Fibroblast of lung (primary cell): ENCODE measurements at regions not wholly inside any gene's neighbourhood (a gene's known extent, or its start where the extent isn't known, plus 50 kb on each side); places are given as distances from the start of the nearest gene placed in this dataset.

Experiments
- DNase-seq, 2 donors: peaks; one replicate each; pipeline versions ENCODE4 v3.0.0 to v3.0.0-alpha.2; 2010; ENCODE audit warnings: low read depth in 2 of 2
- H2AFZ ChIP-seq: 2 replicates; pipeline ENCODE4 v1.5.1; 2012; ENCODE audit warnings: low read length, control low read depth, inconsistent platforms
- H3K27ac ChIP-seq: 2 replicates; pipeline ENCODE4 v1.5.1; 2011; ENCODE audit warnings: low read length, control low read depth; ENCODE audit not compliant: insufficient read depth
- H3K27me3 ChIP-seq: 2 replicates; pipeline ENCODE4 v1.5.1; 2011; ENCODE audit warnings: mild to moderate bottlenecking, low read length; ENCODE audit not compliant: control insufficient read depth, insufficient read depth
- H3K36me3 ChIP-seq: 2 replicates; pipeline ENCODE4 v1.5.1; 2011; ENCODE audit warnings: low read length; ENCODE audit not compliant: control insufficient read depth, insufficient read depth
- H3K4me1 ChIP-seq: 2 replicates; pipeline ENCODE4 v1.5.1; 2011; ENCODE audit warnings: low read length; ENCODE audit not compliant: control insufficient read depth, insufficient read depth; ENCODE audit errors: extremely low read depth
- H3K4me2 ChIP-seq: 2 replicates; pipeline ENCODE4 v1.5.1; 2011; ENCODE audit warnings: low read length, control low read depth; ENCODE audit not compliant: insufficient read depth; ENCODE audit errors: extremely low read depth
- H3K4me3 ChIP-seq, 4 experiments: fragments of 200-600 bp in 1 of 4; sonication (generic) in 1 of 4; replicated peaks in 1 of 4; 2 replicates each; pipeline ENCODE4 v1.5.1; 2011 to 2016; ENCODE audit warnings: low read length in 4 of 4, low read depth in 3 of 4, mild to moderate bottlenecking in 3 of 4, control low read depth in 2 of 4, inconsistent platforms in 1 of 4, mixed read lengths in 1 of 4; ENCODE audit not compliant: insufficient read depth in 1 of 4; ENCODE audit errors: control extremely low read depth in 1 of 4
- H3K79me2 ChIP-seq: 2 replicates; pipeline ENCODE4 v1.5.1; 2012; ENCODE audit warnings: mild to moderate bottlenecking, low read length, inconsistent platforms; ENCODE audit not compliant: control insufficient read depth, insufficient read depth
- H3K9ac ChIP-seq: 2 replicates; pipeline ENCODE4 v1.5.1; 2011; ENCODE audit warnings: mild to moderate bottlenecking, low read length, control low read depth; ENCODE audit not compliant: insufficient read depth
- H3K9me3 ChIP-seq: 2 replicates; pipeline ENCODE4 v1.5.1; 2012; ENCODE audit warnings: low read depth, low read length; ENCODE audit not compliant: control insufficient read depth, insufficient read depth
- H4K20me1 ChIP-seq: 2 replicates; pipeline ENCODE4 v1.5.1; 2011; ENCODE audit warnings: low read length; ENCODE audit not compliant: control insufficient read depth, insufficient read depth; ENCODE audit errors: extremely low read depth
- CTCF ChIP-seq, 2 donors: IDR thresholded peaks in 1 of 2; conservative IDR thresholded peaks in 1 of 2; 1 replicate in 1 of 2; 2 replicates in 1 of 2; pipeline ENCODE4 v1.5.1; 2011 to 2012; ENCODE audit warnings: low read length in 2 of 2, control low read depth in 1 of 2, inconsistent platforms in 1 of 2, low read depth in 1 of 2, mild to moderate bottlenecking in 1 of 2
- EZH2 ChIP-seq: IDR thresholded peaks from 2 replicates; pipeline ENCODE4 v1.5.1; 2012; ENCODE audit warnings: low read length, control low read depth, mild to moderate bottlenecking; ENCODE audit errors: missing control alignments

GRCh38 chr20:60727425-60727824 lies 524.6 kb upstream of the CDH4 start:
- H3K27ac ChIP-seq = no peak overlapping the region
- no peaks in the 10 kb centered on the region for H3K79me2 ChIP-seq
- no peak overlapping the region for H2AFZ ChIP-seq
- no peaks in the 10 kb centered on the region for H3K4me1 ChIP-seq
- no peak overlapping the region for H3K9ac ChIP-seq
- no peaks in the 10 kb centered on the region for H3K27me3 ChIP-seq
- H3K9me3 ChIP-seq = no peaks in the 10 kb centered on the region
- H4K20me1 ChIP-seq = no peaks in the 10 kb centered on the region
- no peak for TF ChIP-seq CTCF (conservative IDR thresholded peaks at IDR 0.05 in 1 of 2, IDR thresholded peaks at IDR 0.05 in 1 of 2; ENCODE audit: low read depth in 1 of 2, low read length in 2 of 2)
- no peak for TF ChIP-seq EZH2
- H3K4me3 ChIP-seq = no peak overlapping the region
- H3K36me3 ChIP-seq = no peaks in the 10 kb centered on the region
- H3K4me2 ChIP-seq = no peak overlapping the region
- DNase-seq = peak in 1 of 2 donors; percentile 2

- Histone ChIP-seq H3K36me3 (no peaks in the 10 kb centered on the region), H3K4me3 (no peak overlapping the region), H4K20me1 (no peaks in the 10 kb centered on the region), H3K4me1 (no peaks in the 10 kb centered on the region), H3K4me2 (no peak overlapping the region), H3K9ac (no peak overlapping the region), H3K27ac (no peak overlapping the region), H2AFZ (no peak overlapping the region), H3K27me3 (no peaks in the 10 kb centered on the region), H3K9me3 (no peaks in the 10 kb centered on the region), H3K79me2 (no peaks in the 10 kb centered on the region)
- TF ChIP-seq CTCF (conservative IDR thresholded peaks at IDR 0.05 in 1 of 2, IDR thresholded peaks at IDR 0.05 in 1 of 2; ENCODE audit: low read depth in 1 of 2, low read length in 2 of 2) (no peak), EZH2 (no peak)
- DNase-seq = no peak
Measured at GRCh38 chr20:60728705-60729104, 523.4 kb upstream of the CDH4 start.

- Histone ChIP-seq H3K27ac (no peak overlapping the region), H3K27me3 (no peaks in the 10 kb centered on the region), H3K4me3 (no peak overlapping the region), H3K4me1 (no peaks in the 10 kb centered on the region), H3K36me3 (no peaks in the 10 kb centered on the region), H3K9me3 (no peaks in the 10 kb centered on the region), H3K9ac (no peak overlapping the region), H4K20me1 (no peaks in the 10 kb centered on the region), H3K79me2 (no peaks in the 10 kb centered on the region), H2AFZ (no peak overlapping the region), H3K4me2 (no peak overlapping the region)
- DNase-seq = no peak
- TF ChIP-seq EZH2 (no peak), CTCF (conservative IDR thresholded peaks at IDR 0.05 in 1 of 2, IDR thresholded peaks at IDR 0.05 in 1 of 2; ENCODE audit: low read depth in 1 of 2, low read length in 2 of 2) (no peak)
Measured at GRCh38 chr20:60729135-60729900, 522.7 kb upstream of the CDH4 start.
